Ovary (tissue), 7 donors: ENCODE measurements at regions not wholly inside any gene's neighbourhood (a gene's known extent, or its start where the extent isn't known, plus 50 kb on each side); places are given as distances from the start of the nearest gene placed in this dataset.

ENCODE experiments used
- DNase-seq, 5 donors: peaks; one replicate each; pipeline ENCODE4 v3.0.0-alpha.2; 2019 to 2020
- H3K27ac ChIP-seq, 2 donors: fragments of 200-600 bp; one replicate each; pipeline versions ENCODE4 v1.5.1 to v1.8.0; 2019 to 2022
- H3K27me3 ChIP-seq: fragments of 200-600 bp; one replicate; pipeline ENCODE4 v1.8.0; 2022
- H3K36me3 ChIP-seq: fragments of 200-600 bp; sonication (generic); one replicate; pipeline ENCODE4 v1.5.1; 2019
- H3K4me1 ChIP-seq: one replicate; pipeline ENCODE4 v1.8.1; 2013; ENCODE audit warnings: mild to moderate bottlenecking, moderate library complexity; ENCODE audit not compliant: insufficient read depth
- H3K4me3 ChIP-seq: fragments of 200-600 bp; sonication (generic); one replicate; pipeline ENCODE4 v1.5.1; 2017
- H3K9me3 ChIP-seq, 2 donors: fragments of 200-600 bp in 1 of 2; sonication (generic) in 1 of 2; one replicate each; pipeline versions ENCODE4 v1.5.1 to v1.8.1; 2013 to 2019; ENCODE audit warnings: mild to moderate bottlenecking in 1 of 2, moderate library complexity in 1 of 2
- CTCF ChIP-seq, 3 donors: fragments of 450-650 bp in 2 of 3; fragments of 200-600 bp in 1 of 3; IDR thresholded peaks; one replicate each; pipeline versions ENCODE4 v1.5.1 to v1.8.0; 2016 to 2022; ENCODE audit warnings: antibody characterized with exemption in 3 of 3, mild to moderate bottlenecking in 1 of 3
- EP300 ChIP-seq: sonication (generic); formaldehyde crosslinking; IDR thresholded peaks from one replicate; pipeline ENCODE4 v1.6.1; 2017; ENCODE audit warnings: antibody characterized with exemption
- POLR2A ChIP-seq: fragments of 450-650 bp; IDR thresholded peaks from one replicate; pipeline ENCODE4 v1.6.1; 2017; ENCODE audit warnings: antibody characterized with exemption, mild to moderate bottlenecking, moderate library complexity
- WGBS, 3 donors: extraction: QIAGEN DNeasy Blood & Tissue Kit in 1 of 3; methylation state at CpG; one replicate each; pipeline versions ENCODE4 v1.1.5 to v1.1.7; 2013 to 2017; 5-methylcytosine and 5-hydroxymethylcytosine counted together
- intact Hi-C, 4 donors: fragments of 100-400 bp; cut with DNase I; formaldehyde crosslinking; loops; one replicate each; pipeline versions ENCODE4 v1.11.0 to v1.15.1; 2022 to 2023
- donor health status: DM: no; HTN: no; CAD: no; lungs with moderate emphysema.
- donor health status: DM: no; HTN: no; CAD: no.
- donor health status: Bipolar disorder and iron deficiency.
- donor health status: DM: no; HTN: no; CAD: no.
- donor health status: DM: yes; HTN: yes; CAD: no.

GRCh38 chr1:57925226-57925625, 501.4 kb upstream of the DAB1 start:
- no peaks in the 10 kb centered on the region for H3K4me1 ChIP-seq
- WGBS, 3 donors, result 63 to 71% (median 64%) methylated on average over 2 of the region's 2 CpGs
- no peaks in the 10 kb centered on the region for H3K36me3 ChIP-seq
- H3K4me3 ChIP-seq, result no peak overlapping the region
- no peaks in the 10 kb centered on the region for H3K27me3 ChIP-seq
- TF ChIP-seq EP300, result no peak
- TF ChIP-seq POLR2A, result no peak
- TF ChIP-seq CTCF (IDR thresholded peaks at IDR 0.05), result no peak
- H3K9me3 ChIP-seq, result no peaks in the 10 kb centered on the region
- no peak for DNase-seq
- intact Hi-C loops, result no loop called here
- no peak overlapping the region for H3K27ac ChIP-seq

GRCh38 chr1:57922130-57922529, 498.3 kb upstream of the DAB1 start:
- TF ChIP-seq POLR2A (no peak), EP300 (no peak), CTCF (IDR thresholded peaks at IDR 0.05) (no peak)
- no peak overlapping the region for H3K4me3 ChIP-seq
- intact Hi-C loops, result no loop called here

GRCh38 chr1:57916041-57916440, 492.2 kb upstream of the DAB1 start:
- TF ChIP-seq EP300 (no peak), CTCF (IDR thresholded peaks at IDR 0.05) (no peak), POLR2A (no peak)
- no peak for DNase-seq
- Histone ChIP-seq H3K9me3 (peaks cover 0 to 4% of the 10 kb centered on the region in 2 donors), H3K27ac (no peak overlapping the region), H3K4me3 (no peak overlapping the region), H3K27me3 (no peaks in the 10 kb centered on the region), H3K36me3 (no peaks in the 10 kb centered on the region), H3K4me1 (no peaks in the 10 kb centered on the region)
- intact Hi-C loops, result no loop called here
- 80 to 93% (median 85%) methylated on average over 6 of the region's 6 CpGs for WGBS, 3 donors

More at GRCh38 chr1:57922130-57922529, 498.3 kb upstream of the DAB1 start:
- H3K9me3 ChIP-seq, result no peaks in the 10 kb centered on the region
- no peak for DNase-seq
- H3K27me3 ChIP-seq, result no peaks in the 10 kb centered on the region
- no peak overlapping the region for H3K27ac ChIP-seq
- H3K36me3 ChIP-seq, result no peaks in the 10 kb centered on the region
- no peaks in the 10 kb centered on the region for H3K4me1 ChIP-seq

- no peaks in the 10 kb centered on the region for H3K4me1 ChIP-seq
- no peak overlapping the region for H3K4me3 ChIP-seq
- DNase-seq, result no peak
- H3K9me3 ChIP-seq, result peaks cover 0 to 4% of the 10 kb centered on the region in 2 donors
- intact Hi-C loops, result no loop called here
- 75 to 78% (median 76%) methylated on average over 4 of the region's 4 CpGs for WGBS, 3 donors
- no peaks in the 10 kb centered on the region for H3K36me3 ChIP-seq
- no peak overlapping the region for H3K27ac ChIP-seq
- TF ChIP-seq CTCF (IDR thresholded peaks at IDR 0.05) (no peak), POLR2A (no peak), EP300 (no peak)
- no peaks in the 10 kb centered on the region for H3K27me3 ChIP-seq
These were observed 487.6 kb upstream of the DAB1 start for GRCh38 chr1:57911427-57911826.

- H3K4me1 ChIP-seq, result no peaks in the 10 kb centered on the region
- intact Hi-C loops, result no loop called here
- 64 to 79% (median 69%) methylated on average over 2 of the region's 2 CpGs for WGBS, 3 donors
These were observed 486.9 kb upstream of the DAB1 start for GRCh38 chr1:57910782-57911181.

More at GRCh38 chr1:57910782-57911181, 486.9 kb upstream of the DAB1 start:
- H3K27ac ChIP-seq, result no peak overlapping the region
- no peak for DNase-seq
- no peak overlapping the region for H3K4me3 ChIP-seq
- H3K27me3 ChIP-seq, result no peaks in the 10 kb centered on the region
- no peak for TF ChIP-seq EP300
- TF ChIP-seq CTCF (IDR thresholded peaks at IDR 0.05), result no peak
- no peak for TF ChIP-seq POLR2A
- peaks cover 0 to 4% of the 10 kb centered on the region in 2 donors for H3K9me3 ChIP-seq
- no peaks in the 10 kb centered on the region for H3K36me3 ChIP-seq
